T-helper 1 cell treated with Interleukin-12 subunit alpha and Interleukin-12 subunit beta and Interleukin-4 antibody, amounts not matched to agents 30 μg/mL and 1 μg/mL, for 36 hours (primary cell): ENCODE measurements at regions not wholly inside any gene's neighbourhood (a gene's known extent, or its start where the extent isn't known, plus 50 kb on each side); places are given as distances from the start of the nearest gene placed in this dataset.

Experiments
- H3K27ac Mint-ChIP-seq: one replicate; pipeline ENCODE4 v1.8.0; 2021; ENCODE audit warnings: mild to moderate bottlenecking, mixed read lengths
- H3K27me3 Mint-ChIP-seq: one replicate; pipeline ENCODE4 v1.8.0; 2021; ENCODE audit warnings: low read depth, mixed read lengths
- H3K36me3 Mint-ChIP-seq: one replicate; pipeline ENCODE4 v1.8.0; 2021; ENCODE audit warnings: low read depth, mixed read lengths
- H3K4me1 Mint-ChIP-seq: one replicate; pipeline ENCODE4 v1.8.0; 2021; ENCODE audit warnings: low read depth, mixed read lengths
- H3K4me3 Mint-ChIP-seq: one replicate; pipeline ENCODE4 v1.8.0; 2021; ENCODE audit warnings: mild to moderate bottlenecking, moderate library complexity, mixed read lengths
- H3K9me3 Mint-ChIP-seq: one replicate; pipeline ENCODE4 v1.8.0; 2021; ENCODE audit warnings: mixed read lengths

GRCh38 chr4:181245326-181245725 is 997.9 kb upstream of the TENM3 start:
- Mint-ChIP-seq H3K27me3 (no peaks in the 10 kb centered on the region), H3K27ac (no peak overlapping the region), H3K36me3 (no peaks in the 10 kb centered on the region), H3K9me3 (peaks cover 5% of the 10 kb centered on the region), H3K4me1 (no peaks in the 10 kb centered on the region), H3K4me3 (no peak overlapping the region)

- Mint-ChIP-seq H3K9me3 (peaks cover 5% of the 10 kb centered on the region), H3K4me3 (no peak overlapping the region), H3K4me1 (no peaks in the 10 kb centered on the region), H3K27ac (no peak overlapping the region), H3K27me3 (no peaks in the 10 kb centered on the region), H3K36me3 (no peaks in the 10 kb centered on the region)
These were observed 994.2 kb upstream of the TENM3 start for GRCh38 chr4:181249031-181249430.

GRCh38 chr4:181254771-181255170 is 988.4 kb upstream of the TENM3 start:
- H3K27ac Mint-ChIP-seq = no peak overlapping the region
- no peaks in the 10 kb centered on the region for H3K36me3 Mint-ChIP-seq
- H3K9me3 Mint-ChIP-seq = peaks cover 5% of the 10 kb centered on the region
- H3K4me1 Mint-ChIP-seq = no peaks in the 10 kb centered on the region
- H3K27me3 Mint-ChIP-seq = no peaks in the 10 kb centered on the region
- H3K4me3 Mint-ChIP-seq = no peak overlapping the region

- H3K36me3 Mint-ChIP-seq = no peaks in the 10 kb centered on the region
- H3K27ac Mint-ChIP-seq = no peak overlapping the region
- H3K27me3 Mint-ChIP-seq = no peaks in the 10 kb centered on the region
- H3K4me1 Mint-ChIP-seq = no peaks in the 10 kb centered on the region
- H3K9me3 Mint-ChIP-seq = no peaks in the 10 kb centered on the region
- H3K4me3 Mint-ChIP-seq = no peak overlapping the region
These were observed 984.6 kb upstream of the TENM3 start for GRCh38 chr4:181258569-181258968.

GRCh38 chr4:181259081-181259709 is 984.0 kb upstream of the TENM3 start:
- Mint-ChIP-seq H3K9me3 (no peaks in the 10 kb centered on the region), H3K4me3 (no peak overlapping the region)

GRCh38 chr4:181261279-181261678 is 981.9 kb upstream of the TENM3 start:
- Mint-ChIP-seq H3K36me3 (no peaks in the 10 kb centered on the region), H3K4me3 (no peak overlapping the region), H3K9me3 (no peaks in the 10 kb centered on the region), H3K27me3 (no peaks in the 10 kb centered on the region), H3K4me1 (no peaks in the 10 kb centered on the region), H3K27ac (no peak overlapping the region)

More at GRCh38 chr4:181259081-181259709, 984.0 kb upstream of the TENM3 start:
- no peaks in the 10 kb centered on the region for H3K4me1 Mint-ChIP-seq
- no peak overlapping the region for H3K27ac Mint-ChIP-seq
- H3K27me3 Mint-ChIP-seq = no peaks in the 10 kb centered on the region
- no peaks in the 10 kb centered on the region for H3K36me3 Mint-ChIP-seq

- no peaks in the 10 kb centered on the region for H3K36me3 Mint-ChIP-seq
- no peak overlapping the region for H3K4me3 Mint-ChIP-seq
- no peak overlapping the region for H3K27ac Mint-ChIP-seq
- H3K27me3 Mint-ChIP-seq = no peaks in the 10 kb centered on the region
- no peaks in the 10 kb centered on the region for H3K9me3 Mint-ChIP-seq
- H3K4me1 Mint-ChIP-seq = no peaks in the 10 kb centered on the region
These were observed 978.3 kb upstream of the TENM3 start for GRCh38 chr4:181264893-181265292.

GRCh38 chr4:181265370-181265769 is 977.8 kb upstream of the TENM3 start:
- H3K27me3 Mint-ChIP-seq = no peaks in the 10 kb centered on the region
- H3K9me3 Mint-ChIP-seq = no peaks in the 10 kb centered on the region
- no peak overlapping the region for H3K4me3 Mint-ChIP-seq
- no peaks in the 10 kb centered on the region for H3K36me3 Mint-ChIP-seq
- H3K4me1 Mint-ChIP-seq = no peaks in the 10 kb centered on the region
- no peak overlapping the region for H3K27ac Mint-ChIP-seq

- no peak overlapping the region for H3K4me3 Mint-ChIP-seq
- H3K36me3 Mint-ChIP-seq = no peaks in the 10 kb centered on the region
- no peaks in the 10 kb centered on the region for H3K27me3 Mint-ChIP-seq
- H3K4me1 Mint-ChIP-seq = no peaks in the 10 kb centered on the region
- no peaks in the 10 kb centered on the region for H3K9me3 Mint-ChIP-seq
- H3K27ac Mint-ChIP-seq = no peak overlapping the region
These were observed 972.0 kb upstream of the TENM3 start for GRCh38 chr4:181271116-181271640.

- Mint-ChIP-seq H3K27me3 (no peaks in the 10 kb centered on the region), H3K27ac (no peak overlapping the region), H3K36me3 (no peaks in the 10 kb centered on the region), H3K4me3 (no peak overlapping the region), H3K9me3 (no peaks in the 10 kb centered on the region), H3K4me1 (no peaks in the 10 kb centered on the region)
These were observed 970.8 kb upstream of the TENM3 start for GRCh38 chr4:181272422-181272821.

GRCh38 chr4:181278941-181279340 is 964.3 kb upstream of the TENM3 start:
- Mint-ChIP-seq H3K4me3 (no peak overlapping the region), H3K4me1 (no peaks in the 10 kb centered on the region), H3K27ac (no peak overlapping the region), H3K36me3 (no peaks in the 10 kb centered on the region), H3K9me3 (no peaks in the 10 kb centered on the region), H3K27me3 (no peaks in the 10 kb centered on the region)

GRCh38 chr4:181281451-181281850 is 961.8 kb upstream of the TENM3 start:
- Mint-ChIP-seq H3K4me1 (no peaks in the 10 kb centered on the region), H3K36me3 (no peaks in the 10 kb centered on the region), H3K27me3 (no peaks in the 10 kb centered on the region), H3K4me3 (no peak overlapping the region), H3K27ac (no peak overlapping the region), H3K9me3 (no peaks in the 10 kb centered on the region)

GRCh38 chr4:181289198-181289597 is 954.0 kb upstream of the TENM3 start:
- H3K27ac Mint-ChIP-seq = no peak overlapping the region
- no peak overlapping the region for H3K4me3 Mint-ChIP-seq
- H3K27me3 Mint-ChIP-seq = no peaks in the 10 kb centered on the region
- H3K36me3 Mint-ChIP-seq = no peaks in the 10 kb centered on the region
- no peaks in the 10 kb centered on the region for H3K4me1 Mint-ChIP-seq
- no peaks in the 10 kb centered on the region for H3K9me3 Mint-ChIP-seq

- no peaks in the 10 kb centered on the region for H3K36me3 Mint-ChIP-seq
- no peak overlapping the region for H3K27ac Mint-ChIP-seq
- no peaks in the 10 kb centered on the region for H3K27me3 Mint-ChIP-seq
- H3K9me3 Mint-ChIP-seq = no peaks in the 10 kb centered on the region
- no peak overlapping the region for H3K4me3 Mint-ChIP-seq
- no peaks in the 10 kb centered on the region for H3K4me1 Mint-ChIP-seq
These were observed 951.6 kb upstream of the TENM3 start for GRCh38 chr4:181291615-181292014.

- Mint-ChIP-seq H3K9me3 (no peaks in the 10 kb centered on the region), H3K36me3 (no peaks in the 10 kb centered on the region), H3K4me1 (no peaks in the 10 kb centered on the region), H3K4me3 (no peak overlapping the region), H3K27me3 (no peaks in the 10 kb centered on the region), H3K27ac (no peak overlapping the region)
These were observed 950.2 kb upstream of the TENM3 start for GRCh38 chr4:181293014-181293413.

GRCh38 chr4:181293541-181293940 is 949.7 kb upstream of the TENM3 start:
- H3K4me1 Mint-ChIP-seq = no peaks in the 10 kb centered on the region
- no peaks in the 10 kb centered on the region for H3K36me3 Mint-ChIP-seq
- no peak overlapping the region for H3K27ac Mint-ChIP-seq
- no peaks in the 10 kb centered on the region for H3K9me3 Mint-ChIP-seq
- no peaks in the 10 kb centered on the region for H3K27me3 Mint-ChIP-seq
- H3K4me3 Mint-ChIP-seq = no peak overlapping the region
